Thoracic aorta (tissue), 2 donors: ENCODE measurements at regions not wholly inside any gene's neighbourhood (a gene's known extent, or its start where the extent isn't known, plus 50 kb on each side); places are given as distances from the start of the nearest gene placed in this dataset.

Source experiments
- ATAC-seq: fragments of 150-250 bp; one replicate; pipeline ENCODE4 v1.8.0; 2017; ENCODE audit warnings: low read depth; ENCODE audit not compliant: insufficient number of reproducible peaks, low FRiP score
- DNase-seq: peaks from one replicate; pipeline ENCODE4 v3.0.0-alpha.2; 2020; ENCODE audit warnings: low spot score
- H3K27ac ChIP-seq, 2 donors: fragments of 200-600 bp; sonication (generic); 1 replicate in 1 of 2; 2 replicates in 1 of 2; pipeline ENCODE4 v1.5.1; 2016; ENCODE audit warnings: mild to moderate bottlenecking in 2 of 2, moderate library complexity in 2 of 2
- H3K27me3 ChIP-seq: fragments of 200-600 bp; sonication (generic); replicated peaks from 2 replicates; pipeline ENCODE4 v1.6.0; 2016; ENCODE audit warnings: mild to moderate bottlenecking; ENCODE audit not compliant: insufficient read depth
- H3K36me3 ChIP-seq: fragments of 200-600 bp; sonication (generic); one replicate; pipeline ENCODE4 v1.5.1; 2016
- H3K4me1 ChIP-seq, 2 donors: fragments of 200-600 bp; sonication (generic); 1 replicate in 1 of 2; 2 replicates in 1 of 2; pipeline versions ENCODE4 v1.5.1 to v1.6.0; 2016; ENCODE audit warnings: low read depth in 2 of 2, mild to moderate bottlenecking in 1 of 2; ENCODE audit not compliant: control insufficient read depth in 1 of 2
- H3K4me3 ChIP-seq: fragments of 200-600 bp; sonication (generic); 2 replicates; pipeline ENCODE4 v1.5.1; 2016; ENCODE audit warnings: mild to moderate bottlenecking
- H3K9me3 ChIP-seq: fragments of 200-600 bp; sonication (generic); 2 replicates; pipeline ENCODE4 v1.5.1; 2016
- TF ChIP-seq, protein P1 (sequence below): fragments of 200-600 bp; sonication (generic); IDR thresholded peaks from one replicate; pipeline ENCODE4 v1.5.1; 2019; ENCODE audit warnings: antibody characterized with exemption

DNA sequence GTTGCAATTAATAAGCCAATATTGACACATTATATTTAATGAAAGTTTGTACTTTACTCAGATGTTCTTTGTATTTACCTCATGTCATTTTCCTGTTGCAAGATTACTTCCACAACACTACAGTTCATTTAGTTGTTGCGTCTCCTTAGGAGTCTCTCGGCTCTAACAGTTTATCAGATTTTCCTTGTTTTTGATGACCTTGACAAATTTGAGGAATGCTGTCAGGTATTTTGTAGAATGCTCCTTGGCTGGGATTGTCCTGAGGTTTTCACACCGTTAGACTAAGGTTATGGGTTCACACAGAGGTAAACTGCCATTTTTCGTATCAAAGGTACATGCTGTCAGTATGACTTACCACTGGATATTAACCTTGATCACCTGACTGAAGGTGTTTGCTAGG is 416.6 kb upstream of the TNP1 start:
- Histone ChIP-seq H3K9me3 (no peaks in the 10 kb centered on the region), H3K27ac (no peak overlapping the region), H3K27me3 (no peaks in the 10 kb centered on the region), H3K36me3 (no peaks in the 10 kb centered on the region), H3K4me1 (peaks cover 4 to 50% of the 10 kb centered on the region in 2 donors), H3K4me3 (no peak overlapping the region)
- DNase-seq (no peak), ATAC-seq (no peak)
- TF ChIP-seq, protein P1, sequence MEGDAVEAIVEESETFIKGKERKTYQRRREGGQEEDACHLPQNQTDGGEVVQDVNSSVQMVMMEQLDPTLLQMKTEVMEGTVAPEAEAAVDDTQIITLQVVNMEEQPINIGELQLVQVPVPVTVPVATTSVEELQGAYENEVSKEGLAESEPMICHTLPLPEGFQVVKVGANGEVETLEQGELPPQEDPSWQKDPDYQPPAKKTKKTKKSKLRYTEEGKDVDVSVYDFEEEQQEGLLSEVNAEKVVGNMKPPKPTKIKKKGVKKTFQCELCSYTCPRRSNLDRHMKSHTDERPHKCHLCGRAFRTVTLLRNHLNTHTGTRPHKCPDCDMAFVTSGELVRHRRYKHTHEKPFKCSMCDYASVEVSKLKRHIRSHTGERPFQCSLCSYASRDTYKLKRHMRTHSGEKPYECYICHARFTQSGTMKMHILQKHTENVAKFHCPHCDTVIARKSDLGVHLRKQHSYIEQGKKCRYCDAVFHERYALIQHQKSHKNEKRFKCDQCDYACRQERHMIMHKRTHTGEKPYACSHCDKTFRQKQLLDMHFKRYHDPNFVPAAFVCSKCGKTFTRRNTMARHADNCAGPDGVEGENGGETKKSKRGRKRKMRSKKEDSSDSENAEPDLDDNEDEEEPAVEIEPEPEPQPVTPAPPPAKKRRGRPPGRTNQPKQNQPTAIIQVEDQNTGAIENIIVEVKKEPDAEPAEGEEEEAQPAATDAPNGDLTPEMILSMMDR: no peak

DNA sequence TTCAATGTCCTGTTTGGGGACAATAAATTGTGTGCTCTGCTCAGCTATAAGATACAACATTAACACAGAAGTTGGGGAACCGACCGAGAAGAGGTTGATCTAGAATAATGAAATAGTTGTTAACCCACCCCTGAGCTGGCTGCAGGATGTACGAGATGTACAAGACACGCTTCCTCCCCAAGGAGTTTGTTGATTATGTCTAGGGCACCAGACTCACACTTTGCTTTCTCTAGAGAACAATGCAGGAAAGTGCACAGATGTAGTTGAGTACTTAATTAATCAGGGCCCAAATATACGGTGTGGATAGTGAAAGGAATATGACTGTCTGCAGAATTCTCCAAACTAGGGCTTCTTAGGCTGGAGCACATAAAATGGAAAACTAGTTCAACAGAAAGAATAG is 415.2 kb upstream of the TNP1 start:
- Histone ChIP-seq H3K4me1 (peaks cover 3 to 46% of the 10 kb centered on the region in 2 donors), H3K27me3 (no peaks in the 10 kb centered on the region), H3K4me3 (no peak overlapping the region), H3K9me3 (no peaks in the 10 kb centered on the region), H3K36me3 (no peaks in the 10 kb centered on the region), H3K27ac (no peak overlapping the region)
- TF ChIP-seq, protein P1: no peak
- ATAC-seq (no peak), DNase-seq (no peak)

DNA sequence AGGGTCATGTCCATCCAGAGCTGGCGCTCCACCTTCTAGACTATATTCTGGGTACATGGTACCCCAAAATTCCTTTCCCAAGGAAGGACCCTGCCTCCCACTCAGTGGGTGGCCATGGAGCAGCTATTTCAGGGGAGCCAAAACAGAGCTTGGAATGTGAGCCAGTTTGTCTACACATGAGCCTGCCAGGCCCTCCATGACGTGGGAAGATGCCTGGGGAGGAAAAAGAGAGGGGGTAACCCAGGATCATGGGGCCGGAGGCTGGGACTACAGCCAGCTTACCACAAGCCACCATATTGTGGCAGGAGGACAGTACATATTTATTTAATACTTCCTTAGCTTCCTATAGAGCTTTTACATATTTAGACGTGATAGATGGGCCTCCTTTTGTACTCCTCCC is 414.7 kb upstream of the TNP1 start:
- Histone ChIP-seq H3K9me3 (no peaks in the 10 kb centered on the region), H3K27ac (no peak overlapping the region), H3K4me3 (no peak overlapping the region), H3K4me1 (peaks cover 0 to 41% of the 10 kb centered on the region in 2 donors), H3K36me3 (no peaks in the 10 kb centered on the region), H3K27me3 (no peaks in the 10 kb centered on the region)
- TF ChIP-seq, protein P1: no peak
- DNase-seq (no peak), ATAC-seq (no peak)

DNA sequence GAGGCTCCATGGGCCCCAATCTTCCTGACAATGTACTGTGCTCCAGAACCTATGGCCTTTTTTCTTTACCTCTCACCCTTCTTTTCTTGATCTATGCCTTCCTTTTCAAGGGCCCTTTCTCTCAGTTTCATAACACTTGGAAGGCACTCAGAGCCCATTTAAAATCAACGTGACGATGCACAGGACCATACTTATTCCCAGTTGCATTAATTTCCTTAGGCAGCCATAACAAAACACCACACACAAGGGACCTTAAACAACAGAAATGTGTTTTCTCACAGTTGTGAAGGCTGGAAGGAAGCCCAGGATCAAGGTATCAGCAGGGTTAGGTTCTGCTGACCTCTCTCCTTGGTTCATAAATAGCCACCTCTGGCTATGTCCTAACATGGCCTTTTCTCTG is 414.0 kb upstream of the TNP1 start:
- TF ChIP-seq, protein P1: no peak
- no peak for DNase-seq
- no peaks in the 10 kb centered on the region for H3K9me3 ChIP-seq
- ATAC-seq: no peak
- peaks cover 0 to 34% of the 10 kb centered on the region in 2 donors for H3K4me1 ChIP-seq
- no peak overlapping the region for H3K27ac ChIP-seq
- no peaks in the 10 kb centered on the region for H3K36me3 ChIP-seq
- no peaks in the 10 kb centered on the region for H3K27me3 ChIP-seq
- no peak overlapping the region for H3K4me3 ChIP-seq

DNA sequence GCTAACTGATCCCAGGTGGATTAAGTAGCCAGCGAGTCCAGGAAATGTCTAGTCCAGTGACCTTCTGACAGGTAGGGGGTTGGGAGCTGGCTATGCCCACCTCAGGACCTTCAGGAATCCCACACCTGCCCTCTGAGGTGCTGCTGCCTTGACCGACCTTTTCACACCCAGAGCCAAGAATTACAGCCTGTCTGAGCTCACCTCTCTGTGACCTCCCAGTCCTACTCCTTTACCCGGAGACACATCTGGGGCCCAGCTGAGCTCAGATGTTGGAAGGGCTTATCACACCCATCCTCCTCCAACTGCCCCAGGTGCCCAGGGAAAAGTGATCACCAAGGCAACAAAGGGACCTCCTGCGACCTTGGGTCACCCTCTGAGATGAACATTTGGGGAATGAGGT is 413.3 kb upstream of the TNP1 start:
- DNase-seq (no peak), ATAC-seq (no peak)
- Histone ChIP-seq H3K4me3 (no peak overlapping the region), H3K4me1 (peaks cover 0 to 30% of the 10 kb centered on the region in 2 donors), H3K9me3 (no peaks in the 10 kb centered on the region), H3K27me3 (no peaks in the 10 kb centered on the region), H3K27ac (no peak overlapping the region), H3K36me3 (no peaks in the 10 kb centered on the region)
- TF ChIP-seq, protein P1: no peak
